Stimulated activated CD4-positive, alpha-beta T cell treated with anti-CD3 and anti-CD28 coated beads, Interleukin-1b, Interleukin-23, amount 100 ng/mL, for 24 hours (primary cell): ENCODE measurements at regions not wholly inside any gene's neighbourhood (a gene's known extent, or its start where the extent isn't known, plus 50 kb on each side); places are given as distances from the start of the nearest gene placed in this dataset.

Source experiments
- DNase-seq, 4 experiments: peaks; one replicate each; pipeline ENCODE4 v3.0.0-alpha.2; 2020; ENCODE audit warnings: low read depth in 4 of 4, low spot score in 1 of 4

- DNase-seq: no peak
These were observed 139.9 kb upstream of the KCNMB2 start for GRCh38 chr3:178396318-178396717.

DNA sequence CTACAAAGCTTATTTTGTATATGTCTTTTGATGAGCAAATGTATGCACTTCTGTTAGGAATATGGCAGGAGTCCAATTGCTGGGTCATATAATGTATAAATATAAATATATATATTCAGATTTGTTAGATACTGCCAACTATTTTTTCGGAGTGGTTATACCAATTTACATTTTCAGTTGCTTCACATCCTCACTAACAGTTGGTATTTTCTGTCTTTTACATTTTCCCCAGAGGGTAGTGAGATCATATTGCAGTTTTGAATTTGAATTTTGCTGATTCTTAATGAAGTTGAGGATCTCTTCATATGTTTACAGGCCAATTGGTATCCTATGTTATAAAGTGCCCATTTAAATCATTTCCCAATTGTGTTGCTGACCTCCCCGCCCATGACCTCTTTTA is 139.0 kb upstream of the KCNMB2 start:
- DNase-seq: no peak

DNA sequence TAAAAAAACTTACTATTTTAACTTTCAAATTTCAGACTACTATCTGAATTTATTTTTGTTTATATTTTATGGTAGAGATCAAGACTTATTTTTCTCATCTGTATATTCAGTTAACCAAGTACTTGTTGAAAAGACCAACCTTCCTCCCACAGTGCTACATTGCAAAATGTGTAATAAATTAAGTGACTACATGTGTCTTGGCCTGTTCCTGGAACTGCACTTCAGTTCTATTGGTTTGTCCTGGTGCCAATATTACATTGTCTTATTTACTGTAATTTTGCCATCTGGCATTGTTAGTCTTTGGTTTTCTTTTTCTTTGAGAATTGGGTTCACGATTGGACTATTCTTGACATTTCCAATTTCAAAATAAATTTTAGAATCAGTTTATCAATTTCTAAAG is 138.4 kb upstream of the KCNMB2 start:
- DNase-seq: no peak

DNA sequence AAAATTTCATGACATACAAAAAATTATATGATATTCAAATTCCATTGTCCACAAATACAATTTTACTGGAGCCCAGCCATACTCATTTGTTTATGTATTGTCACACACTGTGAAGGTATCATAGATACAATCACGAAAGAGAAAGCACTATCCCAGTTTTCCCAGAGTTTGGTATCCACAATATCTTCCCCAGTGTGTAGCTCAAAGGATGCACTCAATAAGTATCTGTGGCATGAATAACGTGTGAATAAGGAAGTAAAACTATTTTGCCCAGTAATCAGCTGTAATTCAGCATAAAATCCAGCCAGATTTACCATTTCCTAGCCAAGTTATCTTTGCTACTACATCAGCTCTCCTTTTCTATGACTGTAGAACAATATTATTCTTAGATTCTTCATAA is 131.3 kb upstream of the KCNMB2 start:
- no peak for DNase-seq

DNA sequence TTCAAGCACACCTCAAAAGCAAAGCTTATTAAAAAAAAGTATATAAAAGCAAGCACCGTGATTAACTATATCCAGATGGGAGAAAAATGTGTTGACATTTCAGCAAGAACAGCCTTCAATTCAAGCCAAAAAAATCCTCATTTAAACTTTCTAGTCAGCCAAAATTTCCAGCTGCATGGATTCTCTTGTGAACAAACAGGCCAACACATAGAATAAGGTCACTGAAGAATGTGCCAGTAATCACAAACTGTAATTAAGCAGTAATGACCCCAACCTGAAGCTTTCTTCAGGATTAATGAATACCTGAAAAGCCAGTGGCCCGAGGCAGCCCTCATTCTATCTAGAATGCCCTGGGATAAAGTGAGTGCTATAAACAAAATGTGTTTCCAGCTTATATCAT is 130.7 kb upstream of the KCNMB2 start:
- DNase-seq: no peak

GRCh38 chr3:178406206-178406605 is 130.0 kb upstream of the KCNMB2 start:
- DNase-seq: no peak

DNA sequence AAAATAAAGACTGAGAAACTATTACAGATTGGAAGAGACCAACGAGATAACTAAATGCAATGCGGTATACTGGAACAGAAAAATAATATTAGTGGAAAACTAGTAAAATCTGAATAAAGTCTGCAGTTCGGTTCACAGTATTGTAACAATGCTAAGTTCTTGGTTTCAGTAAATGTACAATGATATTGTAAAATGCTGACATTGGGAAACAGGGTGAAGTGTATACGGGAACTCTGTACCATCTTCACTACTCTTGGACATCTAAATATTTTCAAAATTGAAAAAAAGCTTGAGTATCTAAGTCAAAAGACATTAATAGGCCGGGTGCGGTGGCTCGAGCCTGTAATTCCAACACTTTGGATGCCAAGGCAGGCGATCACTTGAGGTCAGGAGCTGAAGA is 120.9 kb upstream of the KCNMB2 start:
- no peak for DNase-seq

GRCh38 chr3:178417736-178418135 is 118.5 kb upstream of the KCNMB2 start:
- DNase-seq: no peak

GRCh38 chr3:178419071-178419470 is 117.2 kb upstream of the KCNMB2 start:
- no peak for DNase-seq

GRCh38 chr3:178420033-178420432 is 116.2 kb upstream of the KCNMB2 start:
- DNase-seq: no peak

- DNase-seq: no peak
These were observed 115.2 kb upstream of the KCNMB2 start for GRCh38 chr3:178421069-178421468.

GRCh38 chr3:178422406-178422805 is 113.8 kb upstream of the KCNMB2 start:
- no peak for DNase-seq

GRCh38 chr3:178428037-178428436 is 108.2 kb upstream of the KCNMB2 start:
- DNase-seq: no peak

GRCh38 chr3:178434206-178434805 is 101.9 kb upstream of the KCNMB2 start:
- DNase-seq: no peak

GRCh38 chr3:178435575-178435974 is 100.7 kb upstream of the KCNMB2 start:
- no peak for DNase-seq

GRCh38 chr3:178436773-178437172 is 99.5 kb upstream of the KCNMB2 start:
- DNase-seq: no peak

DNA sequence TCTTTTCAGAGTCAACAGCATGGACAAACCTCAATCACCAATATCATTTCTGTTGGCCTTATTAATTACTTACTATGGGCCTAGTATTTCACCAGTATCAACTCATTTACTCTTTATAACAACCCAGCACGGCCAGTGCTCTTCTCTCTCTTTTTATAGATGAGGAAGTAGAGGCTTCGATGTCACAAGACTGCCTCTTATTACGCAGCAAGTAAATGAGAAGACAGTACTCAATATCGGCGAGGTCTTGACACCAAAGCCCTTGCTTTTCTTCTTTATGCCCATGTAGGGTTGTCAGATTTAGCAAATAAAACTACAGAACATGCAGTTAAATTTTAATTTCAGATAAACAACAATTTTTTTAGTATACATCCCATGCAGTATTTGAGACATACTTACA is 99.0 kb upstream of the KCNMB2 start:
- DNase-seq: no peak

DNA sequence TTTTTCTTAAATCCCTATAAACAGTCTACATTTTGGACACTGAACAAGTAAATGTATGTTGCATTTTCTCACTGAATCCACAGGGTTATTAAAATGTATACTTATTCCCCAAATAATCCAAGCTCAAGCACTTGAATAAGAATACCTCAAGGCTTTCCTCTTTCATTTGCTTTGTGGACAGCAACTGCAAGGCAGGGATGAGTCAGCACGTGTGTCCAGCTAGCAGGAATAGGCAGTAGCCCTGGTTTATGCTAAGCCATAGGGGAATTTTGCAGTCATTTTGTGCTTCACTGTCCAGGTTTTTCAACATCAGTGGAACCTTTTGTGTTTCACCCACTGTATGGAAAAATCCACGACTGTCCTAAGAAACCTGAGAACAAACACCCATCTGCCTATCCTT is 96.7 kb upstream of the KCNMB2 start:
- no peak for DNase-seq

- DNase-seq: no peak
These were observed 96.2 kb upstream of the KCNMB2 start for GRCh38 chr3:178440043-178440442.

DNA sequence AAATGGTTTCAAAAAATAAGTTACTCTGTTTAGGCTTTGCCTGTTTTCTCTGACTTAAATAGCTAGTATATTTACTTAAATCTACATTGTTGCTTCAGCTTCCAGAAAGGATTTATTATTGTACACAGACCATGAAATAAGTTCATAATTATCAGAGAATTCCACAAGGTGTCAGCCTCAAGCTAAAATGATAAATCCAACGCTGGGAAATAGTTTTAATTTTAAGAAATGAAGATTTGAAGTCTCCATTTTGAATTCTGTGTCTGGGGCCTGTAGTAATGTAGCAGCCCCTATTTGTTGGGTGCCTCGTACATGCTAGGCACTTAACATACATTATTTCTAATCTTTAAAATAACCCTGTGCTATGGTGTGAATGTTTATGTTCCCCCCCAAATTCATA is 92.6 kb upstream of the KCNMB2 start:
- no peak for DNase-seq

DNA sequence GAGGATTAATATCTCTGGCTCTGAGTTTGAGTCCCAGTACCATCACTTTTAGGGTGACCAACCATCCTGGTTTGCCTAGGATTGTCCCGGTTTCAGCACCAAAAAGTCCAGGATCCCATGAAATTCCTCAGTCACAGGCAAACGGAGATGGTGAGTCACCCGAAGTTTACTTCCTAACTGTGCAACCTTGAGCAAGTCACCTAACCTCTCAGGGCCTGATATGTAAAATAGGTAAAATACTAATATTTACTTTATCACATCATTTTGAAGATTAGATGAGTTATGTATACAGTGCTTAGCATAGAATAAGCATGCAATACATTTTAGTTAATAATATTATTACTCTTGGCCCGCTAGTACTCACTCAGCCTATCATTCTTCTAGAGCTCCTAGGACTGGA is 91.1 kb upstream of the KCNMB2 start:
- DNase-seq: no peak

DNA sequence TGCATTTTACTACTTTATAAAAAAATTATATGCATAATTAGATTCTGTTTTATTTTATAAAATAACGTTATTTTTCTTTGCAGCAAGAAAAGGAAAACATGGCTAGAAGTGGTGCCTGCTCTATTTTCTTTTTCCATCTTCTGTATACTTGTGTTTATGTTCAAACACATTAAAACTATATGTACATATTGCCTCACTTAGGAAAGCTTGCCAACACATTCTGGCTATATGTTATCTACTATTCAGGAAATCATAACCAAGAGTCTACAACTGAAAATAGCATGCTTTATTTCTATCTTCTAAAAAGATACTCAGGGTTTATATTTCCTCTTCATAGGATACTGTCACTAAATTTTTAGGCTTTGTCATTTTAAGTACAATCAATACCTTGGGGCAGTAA is 90.2 kb upstream of the KCNMB2 start:
- no peak for DNase-seq

GRCh38 chr3:178450476-178450875 is 85.8 kb upstream of the KCNMB2 start:
- no peak for DNase-seq

DNA sequence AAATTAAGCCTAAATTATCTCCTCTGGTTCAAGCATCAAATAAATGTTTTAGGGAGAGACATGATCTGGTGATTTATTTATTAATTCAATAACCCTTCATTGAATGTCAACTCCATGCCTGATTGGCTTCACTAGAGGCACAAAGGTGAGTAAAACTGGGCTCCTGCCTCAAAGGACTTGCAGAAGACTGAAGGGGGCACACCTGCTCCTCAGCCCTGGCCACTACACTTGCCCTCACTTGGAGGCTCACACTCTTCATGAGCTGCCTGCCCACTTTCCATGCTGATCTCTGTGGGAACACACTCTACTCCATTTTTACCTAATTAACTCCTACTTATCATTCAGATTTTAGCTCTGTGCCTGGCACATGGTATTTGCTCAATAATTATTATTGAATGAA is 84.4 kb upstream of the KCNMB2 start:
- no peak for DNase-seq
